Esophagus squamous epithelium (tissue), 5 donors: ENCODE measurements at regions not wholly inside any gene's neighbourhood (a gene's known extent, or its start where the extent isn't known, plus 50 kb on each side); places are given as distances from the start of the nearest gene placed in this dataset.

ENCODE experiments used
- DNase-seq: peaks from one replicate; lab custom pipeline; 2025; lab: John Stamatoyannopoulos, UW
- H3K27ac ChIP-seq, 4 donors: fragments of 200-600 bp; sonication (generic); one replicate each; pipeline ENCODE4 v1.5.1; 2016 to 2019; ENCODE audit warnings: mild to moderate bottlenecking in 1 of 4
- H3K27me3 ChIP-seq, 4 donors: fragments of 200-600 bp; sonication (generic); 1 replicate in 3 of 4; 2 replicates in 1 of 4; pipeline versions ENCODE4 v1.5.1 to v1.6.0; 2017 to 2021; ENCODE audit warnings: antibody characterized with exemption in 1 of 4
- H3K36me3 ChIP-seq, 3 donors: fragments of 200-600 bp; sonication (generic); one replicate each; pipeline ENCODE4 v1.5.1; 2016 to 2019
- H3K4me1 ChIP-seq, 3 donors: fragments of 200-600 bp; sonication (generic); one replicate each; pipeline ENCODE4 v1.5.1; 2017 to 2019
- H3K4me3 ChIP-seq, 4 donors: fragments of 200-600 bp; sonication (generic); 1 replicate in 3 of 4; 2 replicates in 1 of 4; pipeline ENCODE4 v1.5.1; 2016 to 2019; ENCODE audit warnings: mild to moderate bottlenecking in 2 of 4, moderate library complexity in 1 of 4
- H3K9me3 ChIP-seq, 3 donors: fragments of 200-600 bp; sonication (generic); one replicate each; pipeline ENCODE4 v1.5.1; 2016 to 2019
- CTCF ChIP-seq, 6 experiments: fragments of 450-650 bp in 4 of 6; fragments of 200-600 bp in 2 of 6; sonication (generic) in 2 of 6; IDR thresholded peaks; one replicate each; pipeline ENCODE4 v1.5.1; 2016 to 2019; ENCODE audit warnings: antibody characterized with exemption in 6 of 6, mild to moderate bottlenecking in 4 of 6, moderate library complexity in 4 of 6
- POLR2A ChIP-seq, 4 donors: fragments of 450-650 bp; IDR thresholded peaks; one replicate each; pipeline ENCODE4 v1.6.1; 2017; ENCODE audit warnings: antibody characterized with exemption in 4 of 4, mild to moderate bottlenecking in 4 of 4, moderate library complexity in 3 of 4
- WGBS, 2 donors: methylation state at CpG; one replicate each; pipeline ENCODE4 v1.1.5; 2018; 5-methylcytosine and 5-hydroxymethylcytosine counted together
- intact Hi-C: fragments of 100-400 bp; cut with DNase I; formaldehyde crosslinking; loops from one replicate; pipeline ENCODE4 v1.15.0; 2022
- donor health status: DM: yes; HTN: yes; CAD: no.

GRCh38 chr5:164345173-164345849 lies 839.9 kb downstream of the MAT2B start:
- no peak overlapping the region for H3K4me3 ChIP-seq
- no peak for TF ChIP-seq POLR2A (IDR thresholded peaks at IDR 0.05)
- no peak for TF ChIP-seq CTCF (IDR thresholded peaks at IDR 0.05)
- H3K27me3 ChIP-seq = no peaks in the 10 kb centered on the region
- H3K4me1 ChIP-seq = no peaks in the 10 kb centered on the region
- H3K36me3 ChIP-seq = no peaks in the 10 kb centered on the region
- intact Hi-C loops = no loop called here
- DNase-seq = no peak
- no peak overlapping the region for H3K27ac ChIP-seq
- H3K9me3 ChIP-seq = no peaks in the 10 kb centered on the region
- 32 to 39% methylated on average over 4 of the region's 4 CpGs for WGBS, 2 donors

GRCh38 chr5:164345853-164346252 lies 840.4 kb downstream of the MAT2B start:
- no peak for DNase-seq
- Histone ChIP-seq H3K36me3 (no peaks in the 10 kb centered on the region), H3K4me1 (no peaks in the 10 kb centered on the region), H3K27me3 (no peaks in the 10 kb centered on the region), H3K9me3 (no peaks in the 10 kb centered on the region), H3K27ac (no peak overlapping the region), H3K4me3 (no peak overlapping the region)
- no peak for TF ChIP-seq POLR2A (IDR thresholded peaks at IDR 0.05)
- no peak for TF ChIP-seq CTCF (IDR thresholded peaks at IDR 0.05)
- 75 to 91% methylated on average over 3 of the region's 3 CpGs for WGBS, 2 donors
- intact Hi-C loops = no loop called here

GRCh38 chr5:164346785-164347630 lies 841.6 kb downstream of the MAT2B start:
- Histone ChIP-seq H3K27me3 (no peaks in the 10 kb centered on the region), H3K4me3 (no peak overlapping the region), H3K4me1 (no peaks in the 10 kb centered on the region), H3K27ac (no peak overlapping the region), H3K9me3 (no peaks in the 10 kb centered on the region), H3K36me3 (no peaks in the 10 kb centered on the region)
- DNase-seq = no peak
- intact Hi-C loops = no loop called here
- 27 to 43% methylated on average over 5 to 6 of the region's 6 CpGs for WGBS, 2 donors
- TF ChIP-seq CTCF (IDR thresholded peaks at IDR 0.05) (no peak), POLR2A (IDR thresholded peaks at IDR 0.05) (no peak)

DNA sequence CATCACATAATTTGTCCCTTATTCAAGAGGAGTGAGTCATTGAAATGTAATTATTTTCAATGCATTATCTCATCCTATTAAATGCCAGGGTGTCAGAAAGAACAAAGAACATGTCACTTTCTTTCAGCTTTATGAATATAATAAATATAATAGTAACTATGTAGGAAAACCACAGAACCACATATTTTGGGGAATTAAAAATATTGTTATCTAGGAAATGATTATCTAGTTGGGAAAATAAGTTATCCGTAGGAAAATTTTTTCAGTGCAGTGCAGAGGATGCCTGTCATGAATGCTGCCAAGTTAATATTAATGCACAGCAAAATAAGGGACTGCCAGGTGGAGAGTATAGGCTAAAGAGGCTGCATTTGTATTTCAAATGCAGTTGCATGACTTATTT lies 844.8 kb downstream of the MAT2B start:
- no peak for DNase-seq
- H3K36me3 ChIP-seq = no peaks in the 10 kb centered on the region
- intact Hi-C loops = no loop called here
- no peaks in the 10 kb centered on the region for H3K4me1 ChIP-seq
- no peak overlapping the region for H3K27ac ChIP-seq
- 63 to 75% methylated on average over 1 of the region's 1 CpG for WGBS, 2 donors
- H3K27me3 ChIP-seq = no peaks in the 10 kb centered on the region
- no peak for TF ChIP-seq CTCF (IDR thresholded peaks at IDR 0.05)
- no peak for TF ChIP-seq POLR2A (IDR thresholded peaks at IDR 0.05)
- no peaks in the 10 kb centered on the region for H3K9me3 ChIP-seq
- H3K4me3 ChIP-seq = no peak overlapping the region

- no peaks in the 10 kb centered on the region for H3K36me3 ChIP-seq
- no peaks in the 10 kb centered on the region for H3K9me3 ChIP-seq
- no peaks in the 10 kb centered on the region for H3K27me3 ChIP-seq
- intact Hi-C loops = no loop called here
- H3K4me1 ChIP-seq = no peaks in the 10 kb centered on the region
- no peak for TF ChIP-seq CTCF (IDR thresholded peaks at IDR 0.05)
- no peak for TF ChIP-seq POLR2A (IDR thresholded peaks at IDR 0.05)
- no peak overlapping the region for H3K4me3 ChIP-seq
- WGBS, 2 donors = 32 to 41% methylated on average over 2 of the region's 2 CpGs
- no peak for DNase-seq
- no peak overlapping the region for H3K27ac ChIP-seq
Observed at GRCh38 chr5:164351245-164351834, 845.9 kb downstream of the MAT2B start.
